Smooth muscle cell (in vitro differentiated cells): ENCODE measurements at regions not wholly inside any gene's neighbourhood (a gene's known extent, or its start where the extent isn't known, plus 50 kb on each side); places are given as distances from the start of the nearest gene placed in this dataset.
A peak's percentile ranks its signal among the peaks of the same experiment; 100 is the strongest.

Experiments used
- DNase-seq: peaks from one replicate; lab custom pipeline; 2025; ENCODE audit not compliant: unreplicated experiment; lab: John Stamatoyannopoulos, UW
- H2AFZ ChIP-seq: fragments of 200-600 bp; sonication (generic); 2 replicates; pipeline ENCODE4 v1.6.0; 2016; ENCODE audit warnings: antibody characterized with exemption, low read depth, mild to moderate bottlenecking
- H3F3A ChIP-seq: fragments of 200-600 bp; sonication (generic); 2 replicates; pipeline ENCODE4 v1.6.0; 2017; ENCODE audit warnings: antibody characterized with exemption, low read depth
- H3K27ac ChIP-seq: fragments of 200-600 bp; sonication (generic); 2 replicates; pipeline ENCODE4 v1.5.1; 2016; ENCODE audit warnings: low read depth, mild to moderate bottlenecking
- H3K27me3 ChIP-seq: fragments of 200-600 bp; sonication (generic); 2 replicates; pipeline ENCODE4 v1.6.1; 2016; ENCODE audit warnings: low read depth, mild to moderate bottlenecking
- H3K36me3 ChIP-seq: fragments of 200-600 bp; sonication (generic); 2 replicates; pipeline ENCODE4 v1.5.1; 2016; ENCODE audit warnings: low read depth
- H3K4me1 ChIP-seq: fragments of 200-600 bp; sonication (generic); 2 replicates; pipeline ENCODE4 v1.5.1; 2016; ENCODE audit warnings: low read depth
- H3K4me2 ChIP-seq: fragments of 200-600 bp; sonication (generic); 2 replicates; pipeline ENCODE4 v1.6.0; 2016; ENCODE audit warnings: mild to moderate bottlenecking
- H3K4me3 ChIP-seq: fragments of 200-600 bp; sonication (generic); 2 replicates; pipeline ENCODE4 v1.5.1; 2016; ENCODE audit warnings: mild to moderate bottlenecking
- H3K79me2 ChIP-seq: fragments of 200-600 bp; sonication (generic); 2 replicates; pipeline ENCODE4 v1.6.0; 2016; ENCODE audit warnings: low read depth, mild to moderate bottlenecking
- H3K9ac ChIP-seq: fragments of 200-600 bp; sonication (generic); 2 replicates; pipeline ENCODE4 v1.6.0; 2016; ENCODE audit warnings: low read depth
- H3K9me3 ChIP-seq: fragments of 200-600 bp; sonication (generic); replicated peaks from 2 replicates; pipeline ENCODE4 v1.5.1; 2016; ENCODE audit warnings: low read depth
- H4K20me1 ChIP-seq: fragments of 200-600 bp; sonication (generic); 2 replicates; pipeline ENCODE4 v1.6.0; 2016; ENCODE audit warnings: low read depth
- CTCF ChIP-seq: fragments of 200-600 bp; sonication (generic); IDR thresholded peaks from 2 replicates; pipeline ENCODE4 v1.5.1; 2017; ENCODE audit warnings: borderline replicate concordance, mild to moderate bottlenecking, antibody characterized with exemption; ENCODE audit not compliant: insufficient read depth, poor library complexity, severe bottlenecking
- WGBS: methylation state at CpG from one replicate; pipeline ENCODE4 v1.1.7; 2016; ENCODE audit warnings: low lambda C conversion rate; 5-methylcytosine and 5-hydroxymethylcytosine counted together

GRCh38 chr6:76774781-76775384 lies 688.4 kb downstream of the HTR1B start:
- Histone ChIP-seq H3K27me3 (no peaks in the 10 kb centered on the region), H3K4me2 (peak overlapping the region; percentile 70), H3K4me3 (no peak overlapping the region), H2AFZ (no peak overlapping the region), H4K20me1 (no peaks in the 10 kb centered on the region), H3K9ac (no peak overlapping the region), H3K4me1 (peaks cover 15% of the 10 kb centered on the region), H3K9me3 (no peaks in the 10 kb centered on the region), H3K36me3 (no peaks in the 10 kb centered on the region), H3K27ac (peak overlapping the region; percentile 81), H3F3A (no peaks in the 10 kb centered on the region), H3K79me2 (no peaks in the 10 kb centered on the region)
- WGBS = 40% methylated on average over 6 of the region's 6 CpGs
- no peak for DNase-seq
- TF ChIP-seq CTCF = no peak

- no peaks in the 10 kb centered on the region for H3K79me2 ChIP-seq
- no peak for DNase-seq
- WGBS = 39% methylated on average over 2 of the region's 2 CpGs
- no peaks in the 10 kb centered on the region for H4K20me1 ChIP-seq
- no peak overlapping the region for H3K9ac ChIP-seq
- no peak overlapping the region for H2AFZ ChIP-seq
- H3K4me2 ChIP-seq = no peak overlapping the region
- no peak overlapping the region for H3K4me3 ChIP-seq
- peaks cover 6% of the 10 kb centered on the region for H3F3A ChIP-seq
- no peak overlapping the region for H3K27ac ChIP-seq
- TF ChIP-seq CTCF = no peak
- H3K36me3 ChIP-seq = no peaks in the 10 kb centered on the region
- H3K4me1 ChIP-seq = peaks cover 19% of the 10 kb centered on the region
- no peaks in the 10 kb centered on the region for H3K9me3 ChIP-seq
- no peaks in the 10 kb centered on the region for H3K27me3 ChIP-seq
These were observed 690.3 kb downstream of the HTR1B start for GRCh38 chr6:76772951-76773350.

GRCh38 chr6:76771059-76771634 lies 692.1 kb downstream of the HTR1B start:
- no peaks in the 10 kb centered on the region for H3K27me3 ChIP-seq
- H3K4me1 ChIP-seq = peaks cover 19% of the 10 kb centered on the region
- peak overlapping the region; percentile 64 for H3K9ac ChIP-seq
- H3K27ac ChIP-seq = peak overlapping the region; percentile 86
- no peak overlapping the region for H2AFZ ChIP-seq
- no peaks in the 10 kb centered on the region for H3K36me3 ChIP-seq
- 54% methylated on average over 2 of the region's 2 CpGs for WGBS
- no peak overlapping the region for H3K4me3 ChIP-seq
- peaks cover 6% of the 10 kb centered on the region for H3F3A ChIP-seq
- no peaks in the 10 kb centered on the region for H3K79me2 ChIP-seq
- H3K4me2 ChIP-seq = peak overlapping the region; percentile 8
- H4K20me1 ChIP-seq = no peaks in the 10 kb centered on the region
- DNase-seq = no peak
- no peaks in the 10 kb centered on the region for H3K9me3 ChIP-seq
- TF ChIP-seq CTCF = no peak

- H3K4me3 ChIP-seq = no peak overlapping the region
- peak overlapping the region; percentile 39 for H3K4me2 ChIP-seq
- H3K9ac ChIP-seq = peak overlapping the region; percentile 64
- peak overlapping the region; percentile 60 for H2AFZ ChIP-seq
- H4K20me1 ChIP-seq = no peaks in the 10 kb centered on the region
- no peaks in the 10 kb centered on the region for H3K27me3 ChIP-seq
- TF ChIP-seq CTCF = no peak
- no peaks in the 10 kb centered on the region for H3K9me3 ChIP-seq
- peaks cover 6% of the 10 kb centered on the region for H3F3A ChIP-seq
- peak overlapping the region; percentile 86 for H3K27ac ChIP-seq
- peaks cover 16% of the 10 kb centered on the region for H3K4me1 ChIP-seq
- no peak for DNase-seq
- 19% methylated on average over 2 of the region's 2 CpGs for WGBS
- no peaks in the 10 kb centered on the region for H3K79me2 ChIP-seq
- H3K36me3 ChIP-seq = no peaks in the 10 kb centered on the region
These were observed 693.0 kb downstream of the HTR1B start for GRCh38 chr6:76770281-76770680.
